Stimulated activated CD4-positive, alpha-beta T cell treated with anti-CD3 and anti-CD28 coated beads, Interleukin-2, amount 100 ng/mL, for 24 hours (primary cell): ENCODE measurements at regions not wholly inside any gene's neighbourhood (a gene's known extent, or its start where the extent isn't known, plus 50 kb on each side); places are given as distances from the start of the nearest gene placed in this dataset.
A peak's percentile ranks its signal among the peaks of the same experiment; 100 is the strongest.
"Not testable (repeated sequence)": the region's sequence is repeated elsewhere in the genome, so short reads cannot be mapped to it uniquely, and the experiment has no call there.

Experiments
- DNase-seq, 2 donors: peaks; one replicate each; pipeline ENCODE4 v3.0.0-alpha.2; 2020

- DNase-seq: no peak
These were observed 338.8 kb upstream of the ID2 start for GRCh38 chr2:8343031-8343430.

DNA sequence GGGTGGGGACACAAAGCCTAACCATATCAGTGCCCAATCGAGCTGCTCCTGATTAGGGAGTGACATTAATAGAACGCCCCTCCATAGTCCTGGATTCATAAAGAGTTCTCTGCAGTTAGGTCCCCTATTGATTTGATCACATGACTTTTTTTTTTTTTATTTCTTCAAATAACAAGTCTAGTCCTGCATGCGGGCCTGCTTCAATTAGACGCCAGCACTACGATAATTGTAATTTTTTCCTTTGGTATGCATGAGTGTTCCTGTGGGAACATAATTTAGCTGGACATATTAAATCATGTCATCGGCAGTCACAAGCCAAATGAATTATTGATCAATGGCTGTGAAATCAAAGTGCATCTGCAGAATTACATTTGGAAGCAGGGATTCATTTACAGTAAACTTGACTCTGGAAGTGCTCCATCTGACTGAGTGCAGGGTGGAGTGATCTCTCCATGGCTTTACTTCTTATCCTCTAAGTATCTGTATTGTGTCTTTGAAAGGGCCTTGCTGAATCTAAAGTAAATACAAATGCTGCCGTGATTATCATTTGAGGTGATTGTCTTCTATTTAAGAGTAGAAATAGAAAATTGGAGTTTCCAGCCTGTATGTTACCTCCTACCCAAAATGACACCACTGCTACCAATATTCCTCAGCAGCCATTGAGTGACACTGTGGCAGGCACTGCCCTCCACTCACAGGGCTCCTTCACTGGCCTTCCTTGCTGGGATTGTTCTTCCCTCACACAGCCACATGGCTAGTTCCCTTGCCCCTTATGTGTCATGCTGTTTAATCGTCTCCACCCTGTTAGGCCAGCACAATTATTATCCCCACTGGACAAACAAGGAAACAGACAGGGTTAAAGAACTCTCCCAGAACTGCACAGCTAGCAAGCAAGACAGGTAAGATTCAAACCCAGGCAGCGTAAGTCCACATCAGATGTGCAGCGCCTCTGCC, 337.4 kb upstream of the ID2 start:
- no peak for DNase-seq

DNA sequence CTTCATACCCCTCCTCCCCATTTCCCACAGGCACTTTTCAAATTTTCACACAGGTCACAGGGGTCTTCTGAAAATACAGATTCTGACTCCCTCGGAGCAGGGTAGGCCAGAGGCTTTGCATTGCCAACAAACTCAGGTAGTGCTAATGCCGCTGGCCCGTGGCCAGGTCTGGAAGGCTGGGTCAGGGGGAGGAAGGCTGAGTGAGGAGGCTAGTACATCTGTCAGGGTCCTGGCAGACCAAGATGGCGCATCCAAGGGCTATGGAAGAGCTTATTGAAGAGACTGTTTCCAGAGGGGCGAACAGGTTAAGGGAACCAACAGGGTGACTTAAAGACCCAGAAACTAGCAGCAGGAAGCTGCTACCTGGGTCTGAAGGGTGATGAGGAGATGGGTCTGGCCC, 336.7 kb upstream of the ID2 start:
- DNase-seq: no peak

DNA sequence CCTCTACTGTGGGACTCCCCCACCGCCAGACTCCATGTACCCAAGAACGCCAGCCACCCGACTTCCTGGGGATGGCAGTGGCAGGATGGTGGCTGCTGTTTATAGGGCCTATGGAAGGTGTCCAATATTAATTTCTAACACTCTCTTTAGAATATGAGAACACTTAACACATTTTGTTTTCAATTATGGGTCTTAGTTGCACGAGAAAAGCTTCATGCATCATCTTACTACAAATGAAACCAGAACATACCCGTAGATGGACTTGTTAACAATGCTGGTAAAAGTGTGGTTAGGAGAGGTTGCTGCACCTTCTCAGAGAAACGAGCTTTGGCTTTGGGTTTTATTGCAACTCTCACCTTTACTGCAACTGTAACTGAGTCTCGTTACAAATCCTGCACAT, 335.6 kb upstream of the ID2 start:
- no peak for DNase-seq

GRCh38 chr2:8346706-8347430, 335.0 kb upstream of the ID2 start:
- DNase-seq: no peak

- DNase-seq: not testable (repeated sequence)
These were observed 332.9 kb upstream of the ID2 start for GRCh38 chr2:8348911-8349310.

DNA sequence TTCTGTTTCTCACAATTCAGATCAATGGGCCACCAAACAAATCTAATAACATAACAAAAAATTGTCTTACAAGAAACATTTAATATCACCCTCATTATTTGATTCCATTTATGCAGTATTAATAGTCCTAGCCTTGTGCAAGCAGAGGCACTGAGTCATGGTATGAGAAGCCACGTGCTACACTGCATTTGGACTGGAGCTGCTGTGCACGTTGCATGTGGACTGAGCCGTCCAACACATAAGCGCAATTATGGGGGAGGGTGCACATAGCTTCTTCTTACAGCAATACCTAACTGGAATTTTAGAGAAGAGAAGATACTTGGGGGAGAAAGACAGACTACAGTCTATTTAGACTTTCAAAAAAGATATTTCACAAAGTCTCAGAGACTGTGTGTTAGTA, 329.6 kb upstream of the ID2 start:
- no peak for DNase-seq

DNA sequence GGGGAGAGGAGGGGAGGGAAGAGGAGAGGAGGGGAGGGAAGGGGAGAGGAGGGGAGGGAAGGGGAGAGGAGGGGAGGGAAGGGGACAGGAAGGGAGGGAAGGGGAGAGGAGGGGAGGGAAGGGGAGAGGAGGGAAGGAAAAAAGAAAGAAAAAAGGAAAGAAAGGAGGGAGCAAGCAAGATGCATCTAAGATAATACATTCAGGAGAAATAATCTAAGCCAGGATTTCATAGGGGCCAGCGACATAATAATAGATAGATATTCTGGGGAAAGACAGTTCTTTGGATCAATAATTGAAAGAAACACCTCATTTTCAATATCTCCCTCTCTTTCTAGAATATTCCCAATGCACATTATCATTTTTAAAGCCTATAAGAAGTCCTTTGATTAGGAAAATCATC, 328.9 kb upstream of the ID2 start:
- no peak for DNase-seq

DNA sequence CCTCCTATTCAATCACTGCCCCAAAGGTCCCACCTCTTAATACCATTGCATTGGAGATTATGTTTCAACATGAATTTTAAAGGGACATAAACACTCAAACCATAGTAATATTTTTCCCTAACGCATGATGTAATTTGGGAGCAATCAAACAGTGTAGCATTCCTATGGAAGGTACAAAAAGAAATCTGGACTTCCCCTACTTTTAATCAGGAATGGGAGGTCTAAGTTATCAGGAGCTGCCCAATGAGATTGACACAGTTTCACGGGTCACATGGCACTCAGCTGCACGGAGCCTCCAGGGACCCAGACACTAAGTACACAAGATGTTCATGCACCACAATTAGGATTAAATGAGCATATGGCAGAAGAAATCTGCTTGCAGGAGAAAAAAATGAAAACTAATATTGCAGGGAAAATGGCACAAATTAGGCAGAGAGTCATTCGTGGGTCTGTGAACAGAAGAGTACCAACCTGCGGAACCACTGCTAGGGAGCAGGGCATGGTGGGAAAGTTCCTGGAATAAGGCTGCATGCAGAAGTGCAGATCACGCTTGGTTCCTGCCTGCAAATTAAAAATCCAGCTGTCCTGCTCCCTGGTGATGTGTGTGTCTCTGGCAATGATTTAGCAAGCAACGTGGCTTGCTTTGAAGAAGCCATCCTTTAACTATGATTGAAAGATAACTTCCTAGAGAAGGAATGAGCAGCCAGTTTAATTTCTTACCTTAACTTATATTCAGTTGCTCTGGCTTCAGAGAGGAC, 326.6 kb upstream of the ID2 start:
- DNase-seq: no peak

GRCh38 chr2:8357738-8358518, 323.9 kb upstream of the ID2 start:
- DNase-seq: no peak

DNA sequence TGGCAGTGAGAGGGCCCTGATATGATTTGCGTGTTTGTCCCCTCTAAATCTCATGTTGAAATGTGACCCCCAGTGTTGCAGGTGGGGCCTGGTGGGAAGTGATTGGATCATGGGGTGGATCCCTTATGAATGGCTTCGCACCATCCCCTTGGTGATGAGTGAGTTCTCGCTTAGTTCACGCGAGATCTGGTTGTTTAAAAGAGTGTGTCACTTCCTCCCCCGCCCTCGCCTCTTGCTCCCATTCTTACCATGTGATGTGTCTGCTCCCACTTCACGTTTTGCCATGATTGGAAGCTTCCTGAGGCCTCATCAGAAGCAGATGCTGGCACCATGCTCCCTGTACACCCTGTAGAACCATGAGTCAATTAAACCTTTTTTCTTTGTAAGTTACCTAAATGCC, 319.9 kb upstream of the ID2 start:
- DNase-seq: no peak

GRCh38 chr2:8363161-8363560, 318.7 kb upstream of the ID2 start:
- no peak for DNase-seq

DNA sequence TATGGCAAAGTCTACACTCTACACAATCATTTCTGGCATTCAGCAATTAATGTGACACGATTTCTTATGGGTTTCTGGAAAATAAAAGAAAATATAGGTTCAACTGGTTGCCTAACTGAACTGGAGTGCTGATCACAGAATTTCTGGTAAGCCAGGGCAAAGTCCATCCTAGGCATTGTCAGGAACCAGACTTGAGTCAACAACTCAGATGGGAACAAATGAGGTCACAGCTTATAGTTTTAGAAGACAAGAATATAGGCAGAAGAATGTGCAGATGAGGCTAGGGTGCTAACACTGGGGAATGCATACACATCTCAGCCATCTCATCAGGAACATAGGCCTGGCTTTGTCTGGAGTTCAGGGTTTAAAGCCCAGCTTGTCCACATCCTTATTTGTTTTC, 317.2 kb upstream of the ID2 start:
- DNase-seq: no peak

GRCh38 chr2:8365331-8365910, 316.4 kb upstream of the ID2 start:
- DNase-seq: no peak

- DNase-seq: no peak
These were observed 314.0 kb upstream of the ID2 start for GRCh38 chr2:8367833-8368232.

GRCh38 chr2:8368463-8368862, 313.4 kb upstream of the ID2 start:
- DNase-seq: no peak

GRCh38 chr2:8369522-8369921, 312.3 kb upstream of the ID2 start:
- no peak for DNase-seq

GRCh38 chr2:8370258-8370802, 311.5 kb upstream of the ID2 start:
- DNase-seq: no peak

- DNase-seq: no peak
These were observed 310.2 kb upstream of the ID2 start for GRCh38 chr2:8371653-8372052.

DNA sequence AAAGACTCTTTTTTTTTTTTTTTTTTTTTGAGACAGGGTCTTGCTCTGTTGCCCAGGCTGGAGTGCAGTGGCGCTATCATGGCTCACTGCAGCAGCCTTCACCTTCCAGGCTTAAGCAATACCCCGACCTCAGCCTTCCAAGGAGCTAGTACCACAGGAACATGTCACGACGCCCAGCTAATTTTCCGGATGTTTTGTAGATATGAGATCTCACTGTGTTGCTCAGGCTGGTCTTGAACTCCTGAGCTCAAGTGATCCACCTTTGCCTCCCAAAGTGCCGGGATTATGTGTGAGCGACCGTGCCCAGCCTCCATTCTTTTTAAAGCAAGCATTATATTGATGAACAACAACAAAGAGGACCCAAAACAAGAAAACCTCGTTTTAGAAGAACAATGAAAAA, 307.1 kb upstream of the ID2 start:
- no peak for DNase-seq

GRCh38 chr2:8376603-8377410, 305.0 kb upstream of the ID2 start:
- peak in 1 of 2 donors; percentile 21 for DNase-seq
